ENCODE measurements at regions not wholly inside any gene's neighbourhood (a gene's known extent, or its start where the extent isn't known, plus 50 kb on each side); places are given as distances from the start of the nearest gene placed in this dataset.

DNA sequence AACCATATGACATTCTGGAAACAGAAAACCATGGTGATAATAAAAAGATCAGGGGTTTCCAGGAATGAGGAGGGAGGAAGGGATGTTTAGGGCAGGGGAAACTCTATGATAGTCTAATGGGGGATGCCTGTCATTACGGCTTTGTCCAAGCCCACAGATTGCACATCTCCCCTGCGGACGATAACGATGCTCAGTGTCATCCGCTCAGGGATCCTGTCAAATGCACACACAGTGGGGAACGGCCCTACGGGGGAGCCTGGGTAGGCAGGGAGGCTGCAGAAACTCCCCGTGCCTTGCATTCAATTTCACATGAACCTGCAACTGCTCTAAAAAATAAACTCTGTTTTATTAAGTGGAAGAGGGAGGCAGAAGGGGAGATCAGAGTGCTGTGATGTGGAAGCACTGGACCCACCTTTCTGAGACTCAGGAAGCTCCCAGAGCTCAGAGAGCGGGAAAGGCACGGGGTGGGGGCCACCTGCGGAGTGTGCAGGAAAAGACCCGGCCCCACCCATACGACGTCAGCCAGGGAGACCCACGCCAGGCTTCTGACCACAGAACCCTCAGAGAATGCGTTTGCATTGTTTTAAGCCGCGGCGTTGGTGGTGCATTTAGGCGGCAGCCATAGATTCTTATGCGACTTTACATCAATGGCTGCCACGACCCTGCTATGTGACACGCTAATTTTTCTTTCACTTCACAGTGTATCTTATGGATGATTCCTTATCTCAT, 543.5 kb downstream of the BRD1 start:
- TF ChIP-seq, protein P1, sequence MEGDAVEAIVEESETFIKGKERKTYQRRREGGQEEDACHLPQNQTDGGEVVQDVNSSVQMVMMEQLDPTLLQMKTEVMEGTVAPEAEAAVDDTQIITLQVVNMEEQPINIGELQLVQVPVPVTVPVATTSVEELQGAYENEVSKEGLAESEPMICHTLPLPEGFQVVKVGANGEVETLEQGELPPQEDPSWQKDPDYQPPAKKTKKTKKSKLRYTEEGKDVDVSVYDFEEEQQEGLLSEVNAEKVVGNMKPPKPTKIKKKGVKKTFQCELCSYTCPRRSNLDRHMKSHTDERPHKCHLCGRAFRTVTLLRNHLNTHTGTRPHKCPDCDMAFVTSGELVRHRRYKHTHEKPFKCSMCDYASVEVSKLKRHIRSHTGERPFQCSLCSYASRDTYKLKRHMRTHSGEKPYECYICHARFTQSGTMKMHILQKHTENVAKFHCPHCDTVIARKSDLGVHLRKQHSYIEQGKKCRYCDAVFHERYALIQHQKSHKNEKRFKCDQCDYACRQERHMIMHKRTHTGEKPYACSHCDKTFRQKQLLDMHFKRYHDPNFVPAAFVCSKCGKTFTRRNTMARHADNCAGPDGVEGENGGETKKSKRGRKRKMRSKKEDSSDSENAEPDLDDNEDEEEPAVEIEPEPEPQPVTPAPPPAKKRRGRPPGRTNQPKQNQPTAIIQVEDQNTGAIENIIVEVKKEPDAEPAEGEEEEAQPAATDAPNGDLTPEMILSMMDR (IDR thresholded peaks at IDR 0.05; ENCODE audit: low read depth, low read length) = no peak
- DNase-seq (ENCODE audit: extremely low read depth, low read depth) = no peak

DNA sequence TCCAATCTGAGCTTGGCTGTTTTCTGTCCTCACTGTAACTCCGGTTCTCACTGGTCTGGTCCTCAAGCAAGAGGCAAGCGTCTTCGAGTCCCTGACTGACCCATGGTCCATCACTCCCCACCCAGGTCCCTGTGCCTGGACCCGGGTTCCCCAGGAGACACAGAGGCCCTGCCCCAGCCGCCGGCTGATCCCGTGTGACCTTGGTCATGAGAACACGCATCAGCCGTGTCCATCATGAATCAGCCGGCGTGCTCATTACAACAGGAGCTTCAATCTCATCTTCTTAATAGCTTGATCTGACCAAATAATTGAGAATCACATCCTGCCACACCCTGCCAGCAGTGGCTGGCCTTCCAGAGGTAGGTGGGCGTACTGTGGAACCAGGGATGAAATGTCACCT, 545.1 kb downstream of the BRD1 start:
- TF ChIP-seq, protein P1 (IDR thresholded peaks at IDR 0.05; ENCODE audit: low read depth, low read length) = no peak
- no peak for DNase-seq (ENCODE audit: extremely low read depth, low read depth)

DNA sequence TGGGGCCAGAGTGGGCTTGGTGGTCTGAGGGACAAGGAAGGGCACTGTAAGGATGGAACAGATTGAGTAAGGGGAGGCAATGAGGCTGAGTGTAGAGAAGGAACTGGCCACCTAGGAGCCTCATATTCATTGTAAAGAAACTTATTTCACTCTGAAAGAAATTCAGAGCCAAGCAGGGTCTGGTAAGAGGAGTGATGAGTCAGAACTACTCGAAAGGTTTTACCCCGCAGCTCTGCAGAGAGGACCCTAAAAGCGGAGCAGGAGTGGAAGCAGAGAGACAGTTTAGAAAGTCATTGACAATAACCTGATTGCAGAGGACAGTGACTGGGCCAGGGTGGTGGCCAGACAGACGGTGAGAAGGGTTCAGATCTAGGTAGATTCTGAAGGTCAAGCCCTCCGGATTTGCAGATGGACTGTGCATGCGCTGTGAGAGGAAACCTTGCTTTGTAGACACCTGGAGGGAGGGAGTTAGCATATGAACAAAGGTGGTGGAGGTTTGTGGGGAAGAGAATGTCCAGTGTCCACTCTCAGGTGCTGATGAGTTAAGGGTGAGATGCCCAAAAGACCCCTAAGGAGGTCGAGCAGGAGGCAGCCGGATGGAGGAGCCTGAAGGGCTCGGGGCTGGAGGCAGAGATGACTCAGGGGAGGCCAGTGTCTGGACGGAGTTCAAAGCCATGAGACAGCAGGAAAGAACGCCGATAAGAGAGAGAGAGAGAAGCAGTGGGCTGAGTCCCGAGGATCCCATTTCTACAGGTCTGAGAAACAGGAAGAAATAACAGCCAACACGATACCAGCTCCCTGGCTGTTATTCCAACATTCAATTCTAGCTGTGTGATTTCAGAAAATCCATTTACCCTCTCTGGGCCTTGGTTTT, 546.0 kb downstream of the BRD1 start:
- TF ChIP-seq, protein P1 (IDR thresholded peaks at IDR 0.05; ENCODE audit: low read depth, low read length) = no peak
- no peak for DNase-seq (ENCODE audit: extremely low read depth, low read depth)

DNA sequence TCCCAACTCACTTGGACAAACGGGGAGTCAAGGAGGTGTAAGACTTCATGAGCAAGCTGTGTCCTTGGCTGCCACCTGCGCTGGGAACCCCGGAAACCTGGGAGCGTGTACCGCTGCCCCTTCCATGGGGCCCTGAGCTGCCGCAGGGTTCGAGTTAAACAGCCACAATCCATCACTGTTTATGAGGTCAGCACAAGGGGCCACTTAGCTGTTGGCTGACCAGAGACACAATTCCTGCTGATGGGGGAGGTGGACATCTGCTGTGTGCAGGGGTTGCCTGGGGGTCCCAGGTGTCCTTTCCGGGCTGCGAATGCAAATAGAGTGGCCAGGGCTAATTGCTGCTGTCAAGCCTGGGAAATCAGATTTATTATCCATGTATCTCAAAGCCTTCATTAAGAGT, 549.3 kb downstream of the BRD1 start:
- TF ChIP-seq, protein P1 (IDR thresholded peaks at IDR 0.05; ENCODE audit: low read depth, low read length) = no peak
- DNase-seq (ENCODE audit: extremely low read depth, low read depth) = no peak

DNA sequence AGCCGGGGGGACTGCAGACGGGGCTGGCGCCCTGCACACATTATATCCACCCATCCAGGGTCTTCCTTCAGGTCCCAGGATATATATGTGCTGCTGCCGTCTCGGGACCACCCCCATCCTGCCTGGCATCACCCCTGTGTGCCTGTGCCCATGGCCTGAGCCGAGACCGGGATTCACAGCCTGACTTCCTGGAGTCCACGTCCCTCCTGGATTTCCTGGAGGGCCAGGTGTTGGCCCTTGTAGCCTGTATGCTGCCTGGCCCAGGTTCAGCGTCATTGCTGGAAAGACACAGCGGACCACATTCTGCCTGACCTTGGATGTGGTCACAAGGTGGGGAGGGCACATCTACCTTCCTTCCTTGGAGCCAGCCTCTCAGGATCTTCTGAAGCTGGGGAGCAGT, 551.1 kb downstream of the BRD1 start:
- DNase-seq (ENCODE audit: extremely low read depth, low read depth) = no peak
- TF ChIP-seq, protein P1 (IDR thresholded peaks at IDR 0.05; ENCODE audit: low read depth, low read length) = no peak

DNA sequence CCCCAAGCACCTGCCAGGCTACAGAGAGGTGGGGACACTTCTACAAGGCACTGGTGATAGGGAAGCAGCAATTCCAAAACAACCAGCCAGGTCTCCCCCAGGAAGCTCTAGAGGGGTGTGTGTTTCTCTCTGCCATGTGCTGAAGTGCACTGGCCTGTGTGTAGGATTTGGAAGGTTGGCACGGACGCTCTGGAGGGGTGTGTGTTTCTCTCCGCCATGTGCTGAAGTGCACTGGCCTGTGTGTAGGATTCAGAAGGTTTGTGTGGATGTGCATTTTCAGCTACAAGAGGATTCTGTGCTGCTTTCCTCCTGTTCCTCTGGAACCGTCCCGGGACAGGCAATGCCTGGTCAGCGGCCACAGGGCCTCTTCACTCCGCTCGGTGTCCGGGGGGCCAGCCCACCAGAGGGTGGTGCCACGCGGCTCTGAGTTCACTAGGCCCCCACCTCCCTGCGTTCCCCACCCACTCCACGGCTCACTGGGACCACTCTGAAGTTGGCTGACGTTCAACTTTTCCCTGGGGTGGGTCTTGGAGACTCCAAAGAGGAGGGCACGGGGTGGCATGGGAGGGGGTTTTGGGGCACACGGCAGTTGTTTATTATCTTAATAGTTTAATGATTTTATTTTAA, 552.8 kb downstream of the BRD1 start:
- DNase-seq (ENCODE audit: extremely low read depth, low read depth) = no peak
- TF ChIP-seq, protein P1 (IDR thresholded peaks at IDR 0.05; ENCODE audit: low read depth, low read length) = no peak
